HFFc6 (cell line): ENCODE measurements at regions not wholly inside any gene's neighbourhood (a gene's known extent, or its start where the extent isn't known, plus 50 kb on each side); places are given as distances from the start of the nearest gene placed in this dataset.
"Not testable (repeated sequence)": the region's sequence is repeated elsewhere in the genome, so short reads cannot be mapped to it uniquely, and the experiment has no call there.

Experiments used
- DNase-seq: peaks from one replicate; pipeline ENCODE4 v3.0.0-alpha.2; 2018
- H3K27ac Mint-ChIP-seq: 2 replicates; pipeline ENCODE4 v1.8.0; 2020; ENCODE audit warnings: mild to moderate bottlenecking, mixed read lengths
- H3K27me3 Mint-ChIP-seq: 2 replicates; pipeline ENCODE4 v1.8.0; 2021; ENCODE audit warnings: mild to moderate bottlenecking, moderate library complexity, mixed read lengths; ENCODE audit not compliant: insufficient read depth
- H3K36me3 Mint-ChIP-seq: 2 replicates; pipeline ENCODE4 v1.8.0; 2021; ENCODE audit warnings: low read depth, mixed read lengths
- H3K4me1 Mint-ChIP-seq: 2 replicates; pipeline ENCODE4 v1.8.0; 2020; ENCODE audit warnings: low read depth, mixed read lengths
- H3K4me3 Mint-ChIP-seq: 2 replicates; pipeline ENCODE4 v1.8.0; 2020; ENCODE audit warnings: mild to moderate bottlenecking, moderate library complexity, mixed read lengths
- H3K9me3 Mint-ChIP-seq: 2 replicates; pipeline ENCODE4 v1.8.0; 2020; ENCODE audit warnings: mild to moderate bottlenecking, mixed read lengths
- TF ChIP-seq, protein P1 (sequence below): fragments of 200-600 bp; sonication (generic); IDR thresholded peaks from 2 replicates; pipeline ENCODE4 v1.5.0; 2021; ENCODE audit warnings: antibody characterized with exemption, mild to moderate bottlenecking

DNA sequence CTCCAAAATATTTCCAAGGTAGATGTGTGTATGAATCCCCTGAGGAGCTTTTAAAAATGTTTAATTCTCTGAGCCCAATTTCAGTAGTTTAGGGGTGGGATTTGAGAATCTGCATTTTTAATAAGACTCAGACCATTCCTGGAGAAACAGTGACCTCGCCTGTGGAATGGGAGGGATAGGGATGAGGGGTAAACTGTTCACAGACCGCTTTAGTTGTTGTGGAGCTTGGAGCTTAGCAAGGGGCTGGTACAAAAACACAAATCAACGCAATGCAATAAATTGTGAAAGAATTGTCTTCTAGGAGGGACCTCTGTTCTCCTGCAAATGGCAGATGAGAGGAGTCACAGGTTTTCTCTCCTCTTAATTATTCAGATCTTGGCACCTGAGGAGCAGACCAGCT lies 239.3 kb upstream of the SULF2 start:
- DNase-seq: no peak
- Mint-ChIP-seq H3K27ac (no peak overlapping the region), H3K36me3 (peaks cover 6% of the 10 kb centered on the region; the same call in 1 of the 2 replicates), H3K4me1 (no peaks in the 10 kb centered on the region), H3K4me3 (no peak overlapping the region), H3K9me3 (peaks cover 57% of the 10 kb centered on the region), H3K27me3 (no peaks in the 10 kb centered on the region)
- TF ChIP-seq, protein P1, sequence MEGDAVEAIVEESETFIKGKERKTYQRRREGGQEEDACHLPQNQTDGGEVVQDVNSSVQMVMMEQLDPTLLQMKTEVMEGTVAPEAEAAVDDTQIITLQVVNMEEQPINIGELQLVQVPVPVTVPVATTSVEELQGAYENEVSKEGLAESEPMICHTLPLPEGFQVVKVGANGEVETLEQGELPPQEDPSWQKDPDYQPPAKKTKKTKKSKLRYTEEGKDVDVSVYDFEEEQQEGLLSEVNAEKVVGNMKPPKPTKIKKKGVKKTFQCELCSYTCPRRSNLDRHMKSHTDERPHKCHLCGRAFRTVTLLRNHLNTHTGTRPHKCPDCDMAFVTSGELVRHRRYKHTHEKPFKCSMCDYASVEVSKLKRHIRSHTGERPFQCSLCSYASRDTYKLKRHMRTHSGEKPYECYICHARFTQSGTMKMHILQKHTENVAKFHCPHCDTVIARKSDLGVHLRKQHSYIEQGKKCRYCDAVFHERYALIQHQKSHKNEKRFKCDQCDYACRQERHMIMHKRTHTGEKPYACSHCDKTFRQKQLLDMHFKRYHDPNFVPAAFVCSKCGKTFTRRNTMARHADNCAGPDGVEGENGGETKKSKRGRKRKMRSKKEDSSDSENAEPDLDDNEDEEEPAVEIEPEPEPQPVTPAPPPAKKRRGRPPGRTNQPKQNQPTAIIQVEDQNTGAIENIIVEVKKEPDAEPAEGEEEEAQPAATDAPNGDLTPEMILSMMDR: no peak

DNA sequence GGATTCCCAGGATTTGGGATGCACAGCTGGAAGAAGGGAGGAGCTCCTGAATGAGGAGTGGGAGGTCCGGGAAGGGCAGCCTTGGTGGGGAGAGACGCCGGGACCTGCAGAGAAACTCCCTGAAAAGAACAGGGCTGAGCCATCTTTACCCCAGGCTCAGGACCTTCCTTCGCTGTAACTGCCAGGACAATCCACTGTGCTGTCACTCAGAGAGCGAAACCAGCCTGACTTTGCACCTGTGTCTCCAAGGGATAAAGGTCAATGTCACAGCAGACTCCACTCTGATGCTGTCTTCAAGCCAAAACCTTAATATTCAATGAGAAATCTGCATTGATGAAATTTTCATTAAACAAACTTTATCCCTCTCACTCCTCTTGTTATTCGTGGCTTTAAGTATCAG lies 235.4 kb upstream of the SULF2 start:
- not testable (repeated sequence) for H3K27me3 Mint-ChIP-seq, H3K27ac Mint-ChIP-seq, H3K4me3 Mint-ChIP-seq, H3K4me1 Mint-ChIP-seq, DNase-seq
- Mint-ChIP-seq H3K9me3 (peaks cover 76% of the 10 kb centered on the region), H3K36me3 (peaks cover 13% of the 10 kb centered on the region)

DNA sequence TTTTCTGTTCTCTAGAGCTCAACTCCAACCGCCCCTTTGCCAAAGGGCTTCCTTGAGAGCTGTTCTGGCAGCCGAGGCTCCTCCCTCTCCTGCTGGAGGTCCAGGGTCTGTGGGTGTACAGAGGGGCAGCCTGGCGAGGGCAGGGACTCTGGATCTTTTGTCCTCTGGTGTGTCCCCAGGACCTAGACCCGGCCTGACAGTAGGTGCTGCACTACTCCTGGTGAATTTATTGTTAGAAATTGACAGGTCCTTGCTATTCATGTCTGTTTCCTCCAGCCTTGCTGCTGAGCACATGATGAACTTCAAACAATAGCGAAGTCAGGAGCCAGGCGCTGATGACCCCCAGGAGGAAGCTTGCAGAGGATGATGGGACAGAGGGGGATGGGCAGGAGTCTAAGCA lies 234.7 kb upstream of the SULF2 start:
- Mint-ChIP-seq H3K4me1 (no peaks in the 10 kb centered on the region), H3K27ac (no peak overlapping the region), H3K4me3 (no peak overlapping the region), H3K9me3 (peaks cover 74% of the 10 kb centered on the region), H3K36me3 (peaks cover 13% of the 10 kb centered on the region), H3K27me3 (no peaks in the 10 kb centered on the region)
- no peak for DNase-seq
- TF ChIP-seq, protein P1: no peak

DNA sequence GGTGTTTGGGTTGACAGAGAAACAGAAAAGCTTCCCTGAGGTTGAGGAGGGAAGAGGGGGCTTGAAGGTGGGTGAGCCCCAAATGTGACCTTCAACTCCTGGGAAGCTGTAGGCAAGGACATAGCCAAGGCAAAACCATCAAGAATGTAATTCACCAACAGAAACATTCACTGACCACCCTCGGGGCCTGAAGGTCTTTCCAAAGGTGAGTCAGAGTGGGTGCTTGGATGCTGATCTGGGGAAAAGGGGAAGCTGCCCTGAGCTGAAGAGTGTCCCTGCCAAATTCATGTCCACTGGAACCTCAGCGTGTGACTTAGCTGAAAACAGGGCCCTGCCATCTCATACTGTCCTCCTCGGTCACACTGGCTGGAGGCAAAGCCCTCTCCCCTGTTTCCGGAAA lies 234.2 kb upstream of the SULF2 start:
- Mint-ChIP-seq H3K27me3 (no peaks in the 10 kb centered on the region), H3K4me1 (no peaks in the 10 kb centered on the region), H3K4me3 (no peak overlapping the region), H3K9me3 (peaks cover 70% of the 10 kb centered on the region), H3K36me3 (peaks cover 13% of the 10 kb centered on the region), H3K27ac (no peak overlapping the region)
- DNase-seq: no peak
- TF ChIP-seq, protein P1: no peak

DNA sequence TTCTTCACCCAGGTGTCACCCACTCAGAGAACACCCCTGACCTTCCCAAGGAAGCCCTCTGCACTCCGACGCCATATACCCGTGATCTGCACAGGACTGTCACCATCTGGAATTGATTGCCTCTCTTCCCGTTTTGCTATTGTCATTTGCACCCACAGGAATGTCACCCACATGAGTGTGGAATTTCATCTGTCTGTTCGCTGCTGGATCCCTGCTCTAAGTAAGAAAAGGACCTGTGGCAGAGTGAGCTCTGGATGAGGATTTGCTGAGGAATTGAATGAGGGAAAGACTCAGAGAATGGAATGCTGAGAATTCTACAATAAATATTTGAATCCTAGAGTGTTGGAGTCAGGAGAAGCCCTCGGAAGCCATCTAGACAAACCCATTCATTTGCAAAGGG lies 233.6 kb upstream of the SULF2 start:
- H3K27ac Mint-ChIP-seq, H3K4me1 Mint-ChIP-seq, DNase-seq, H3K4me3 Mint-ChIP-seq, H3K27me3 Mint-ChIP-seq: not testable (repeated sequence)
- peaks cover 13% of the 10 kb centered on the region for H3K36me3 Mint-ChIP-seq
- peaks cover 64% of the 10 kb centered on the region for H3K9me3 Mint-ChIP-seq

DNA sequence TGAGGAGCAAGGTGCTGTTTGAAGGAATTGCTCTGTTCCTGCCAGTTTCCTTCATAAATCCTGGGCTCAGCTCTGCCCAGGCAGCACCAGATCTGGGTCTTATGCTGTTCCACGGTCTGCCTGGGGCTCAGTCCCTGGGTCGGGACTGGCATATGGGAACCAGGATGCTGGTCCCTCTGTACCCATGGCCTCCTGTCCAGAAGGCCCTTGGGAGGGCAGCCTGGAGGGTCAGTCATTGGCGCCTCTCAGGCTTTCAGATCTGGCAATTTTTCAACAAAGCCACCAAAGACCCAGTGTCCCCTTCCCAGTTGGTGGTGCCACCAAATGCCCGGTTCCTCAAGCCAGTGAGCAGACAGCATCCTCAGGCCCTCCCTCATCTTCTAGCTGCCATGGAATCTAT lies 232.7 kb upstream of the SULF2 start:
- no peak overlapping the region for H3K27ac Mint-ChIP-seq
- peaks cover 3% of the 10 kb centered on the region; the same call in 1 of the 2 replicates for H3K27me3 Mint-ChIP-seq
- DNase-seq: no peak
- H3K9me3 Mint-ChIP-seq: peaks cover 60% of the 10 kb centered on the region
- no peaks in the 10 kb centered on the region for H3K4me1 Mint-ChIP-seq
- TF ChIP-seq, protein P1: no peak
- H3K4me3 Mint-ChIP-seq: no peak overlapping the region
- peaks cover 13% of the 10 kb centered on the region for H3K36me3 Mint-ChIP-seq

DNA sequence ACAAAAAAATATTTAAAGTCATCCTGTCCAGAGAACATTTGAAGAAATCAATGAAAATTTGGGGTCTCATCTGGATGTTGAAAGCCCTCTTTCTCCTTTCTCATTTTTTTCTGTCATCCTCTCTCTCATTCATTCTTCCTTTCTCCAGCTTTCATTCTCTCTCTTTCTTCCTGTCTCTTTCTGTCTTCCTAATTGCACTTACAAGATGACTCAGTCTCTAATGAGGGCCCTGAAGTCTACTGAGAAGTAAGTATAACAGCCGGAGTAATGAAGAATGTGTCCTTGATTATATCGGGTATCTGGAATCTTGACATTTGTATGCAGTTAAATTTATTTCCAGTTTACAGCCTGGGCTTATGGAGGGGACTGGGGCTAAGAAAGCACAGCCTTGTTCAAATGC lies 232.2 kb upstream of the SULF2 start:
- Mint-ChIP-seq H3K27ac (no peak overlapping the region), H3K36me3 (peaks cover 13% of the 10 kb centered on the region), H3K9me3 (peaks cover 59% of the 10 kb centered on the region), H3K4me3 (no peak overlapping the region), H3K4me1 (no peaks in the 10 kb centered on the region), H3K27me3 (peaks cover 3% of the 10 kb centered on the region; the same call in 1 of the 2 replicates)
- TF ChIP-seq, protein P1: no peak
- DNase-seq: no peak
